NOMO-1 treated with dmso at 0.1 percent for 144 hours (cell line): ENCODE measurements at regions not wholly inside any gene's neighbourhood (a gene's known extent, or its start where the extent isn't known, plus 50 kb on each side); places are given as distances from the start of the nearest gene placed in this dataset.
"Not testable (repeated sequence)": the region's sequence is repeated elsewhere in the genome, so short reads cannot be mapped to it uniquely, and the experiment has no call there.

ENCODE experiments used
- DNase-seq: peaks from one replicate; lab custom pipeline; 2025; ENCODE audit not compliant: unreplicated experiment; lab: John Stamatoyannopoulos, UW

DNA sequence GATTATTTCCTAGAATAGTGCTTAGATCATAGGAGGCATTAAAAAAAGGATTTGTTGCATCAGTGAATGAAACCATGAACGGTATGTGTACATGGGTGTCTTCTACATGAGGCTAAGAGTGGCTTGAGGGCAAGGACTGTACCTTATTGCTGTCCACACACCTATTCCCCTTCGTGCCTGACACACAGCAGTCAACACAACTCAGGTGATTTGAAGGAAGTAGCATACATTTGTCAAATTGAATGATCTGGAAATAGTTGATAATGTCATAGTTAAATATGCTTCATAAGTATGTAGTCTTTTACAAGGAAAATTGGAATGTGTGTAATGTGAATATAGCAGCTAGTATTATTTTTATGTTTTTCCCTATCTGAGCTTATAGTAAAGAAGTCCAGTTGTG is 189.0 kb upstream of the DAB1 start:
- no peak for DNase-seq

DNA sequence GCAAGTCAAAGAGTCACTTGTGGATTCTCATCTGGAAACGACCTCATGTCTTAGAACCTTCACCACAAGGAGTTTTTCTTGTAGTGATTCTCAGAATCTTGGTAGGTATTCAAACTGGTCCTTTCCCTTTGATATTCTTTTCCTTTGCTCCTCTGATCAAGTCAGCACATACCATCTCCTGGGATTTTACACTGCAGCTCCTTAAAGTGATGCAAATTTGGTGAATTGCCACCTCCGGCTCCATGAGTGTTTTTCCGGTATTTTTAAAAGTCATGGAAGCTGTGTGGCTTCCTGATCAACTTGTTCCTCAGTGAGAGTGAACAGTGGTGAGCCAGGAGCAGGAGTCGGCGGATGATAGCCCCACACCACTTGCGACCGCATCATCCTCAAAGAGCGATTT is 182.1 kb upstream of the DAB1 start:
- DNase-seq, result no peak

DNA sequence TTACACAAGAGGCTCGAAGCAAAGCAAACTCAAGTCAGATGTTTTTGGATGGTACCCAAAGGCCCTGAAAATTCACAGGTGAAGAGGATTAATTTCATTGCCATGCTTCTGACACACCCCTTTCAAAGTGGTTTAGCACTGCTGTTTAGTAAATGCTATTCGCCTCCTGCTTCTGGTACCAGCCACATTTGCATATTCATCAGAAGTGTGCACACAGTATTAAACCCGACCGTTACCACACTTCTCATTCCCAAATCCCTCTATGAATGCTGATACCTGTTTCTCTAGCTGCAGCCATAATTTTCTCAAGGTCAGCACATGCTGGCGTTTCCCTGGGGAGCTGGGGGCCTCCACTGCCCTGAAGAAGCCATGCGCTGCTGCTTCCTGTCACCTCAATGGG is 179.8 kb upstream of the DAB1 start:
- no peak for DNase-seq

DNA sequence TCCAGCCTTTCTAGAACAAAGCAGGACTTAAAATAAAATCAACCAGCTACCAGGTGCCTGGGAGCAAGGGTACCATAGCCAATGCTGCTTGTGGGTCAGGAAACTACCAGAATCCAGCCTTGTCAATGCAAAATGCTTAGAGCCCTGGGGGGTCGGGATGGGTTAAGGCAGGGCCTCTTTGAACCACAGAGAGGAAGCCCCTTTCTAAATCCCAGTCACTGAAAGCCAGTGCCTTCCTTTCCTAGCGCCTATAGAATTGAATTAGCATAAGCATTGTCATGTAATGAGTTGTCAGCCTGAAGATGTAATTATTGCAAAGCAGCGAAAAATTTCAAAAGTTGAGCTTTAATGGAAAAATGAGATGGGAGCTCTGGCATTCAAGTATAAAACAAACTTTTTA is 176.6 kb upstream of the DAB1 start:
- no peak for DNase-seq

DNA sequence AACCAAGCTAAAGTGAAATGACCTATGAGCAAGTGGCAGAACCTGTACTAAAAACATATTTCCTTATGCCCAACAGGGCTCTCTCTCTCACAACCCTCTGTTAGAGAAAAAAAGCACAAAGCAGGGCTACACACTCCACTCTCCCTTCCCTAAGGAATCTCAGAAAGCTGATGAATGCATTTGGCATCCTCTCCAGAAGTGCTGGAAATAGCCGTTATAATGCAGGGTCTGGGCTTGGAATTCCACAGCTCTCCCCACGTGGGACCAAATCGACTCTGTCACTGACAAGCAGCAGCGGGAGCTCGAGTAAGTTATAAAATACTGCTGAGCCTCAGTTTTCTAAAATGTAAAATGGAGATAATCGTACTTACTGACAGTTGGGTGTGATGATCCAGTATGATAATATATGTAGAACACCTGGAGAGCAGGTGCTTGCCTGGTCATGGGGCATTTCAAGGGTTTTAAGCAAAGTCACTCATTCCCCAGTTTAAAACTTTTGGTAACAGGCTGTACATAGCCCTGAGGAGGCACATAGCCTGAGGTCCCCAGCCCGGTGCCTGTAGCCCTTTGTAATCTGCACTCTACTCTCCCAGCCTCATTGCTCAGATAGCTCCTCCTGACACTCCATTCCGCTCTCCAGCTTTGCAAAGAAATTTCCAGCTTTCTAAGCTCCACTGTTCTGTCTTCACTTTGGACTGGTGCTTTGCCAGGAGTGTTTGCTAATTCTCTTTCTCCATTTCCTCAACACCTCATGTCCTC is 175.6 kb upstream of the DAB1 start:
- DNase-seq, result no peak

DNA sequence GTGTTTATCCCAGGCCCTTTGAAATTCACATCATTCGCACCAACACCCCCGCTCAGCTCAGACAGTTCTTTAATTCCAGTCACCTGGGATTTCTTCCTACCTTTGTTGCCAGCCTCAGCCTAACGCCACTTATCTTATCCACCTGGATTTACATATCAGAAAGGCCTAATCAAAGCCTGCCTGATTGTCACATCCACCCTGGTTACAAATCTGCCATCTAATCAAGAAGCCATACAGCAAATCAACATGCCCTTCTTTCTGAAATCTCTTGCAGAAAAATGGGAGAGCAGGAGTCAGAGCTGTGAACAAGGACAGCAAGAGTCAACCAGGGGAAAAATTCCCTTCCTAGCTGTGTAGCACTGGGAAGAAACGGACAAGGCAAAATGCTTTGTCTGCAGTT is 173.2 kb upstream of the DAB1 start:
- DNase-seq, result no peak

DNA sequence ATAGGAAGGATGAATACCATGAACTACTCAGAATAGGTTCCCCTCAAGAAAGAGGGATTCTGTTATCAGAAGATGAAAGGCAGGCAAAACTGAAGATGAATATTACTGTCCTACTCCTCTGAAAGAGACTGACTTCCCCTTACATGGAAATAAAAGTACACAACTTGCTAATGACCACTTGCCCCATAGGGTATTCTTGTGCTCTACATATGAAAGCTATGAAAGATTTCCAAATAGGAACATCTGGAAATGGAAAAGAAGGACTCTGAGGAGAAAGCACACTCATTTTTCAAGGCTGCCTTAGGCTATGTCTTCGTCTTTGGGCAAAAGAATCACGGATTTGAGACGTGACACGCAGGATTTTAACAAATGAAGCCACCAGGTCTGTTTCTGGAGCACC is 170.1 kb upstream of the DAB1 start:
- DNase-seq, result no peak

DNA sequence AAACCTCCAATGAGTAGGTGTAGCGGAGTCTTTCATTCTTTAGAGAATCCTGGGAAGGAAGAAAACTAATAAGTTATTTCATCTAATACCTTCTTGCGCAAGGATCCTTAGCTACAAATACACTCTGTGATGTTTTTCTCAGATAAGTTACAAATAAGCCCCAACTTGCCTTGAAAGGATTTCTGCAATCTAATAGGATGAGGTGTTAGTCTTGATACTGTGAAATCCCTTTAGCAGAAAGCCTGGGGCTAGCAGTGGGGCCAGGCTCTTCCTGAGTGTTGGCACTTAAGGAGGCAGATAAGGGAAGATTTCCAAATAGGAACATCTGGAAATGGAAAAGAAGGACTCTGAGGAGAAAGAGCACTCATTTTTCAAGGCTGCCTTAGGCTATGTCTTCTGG is 168.0 kb upstream of the DAB1 start:
- DNase-seq, result no peak

DNA sequence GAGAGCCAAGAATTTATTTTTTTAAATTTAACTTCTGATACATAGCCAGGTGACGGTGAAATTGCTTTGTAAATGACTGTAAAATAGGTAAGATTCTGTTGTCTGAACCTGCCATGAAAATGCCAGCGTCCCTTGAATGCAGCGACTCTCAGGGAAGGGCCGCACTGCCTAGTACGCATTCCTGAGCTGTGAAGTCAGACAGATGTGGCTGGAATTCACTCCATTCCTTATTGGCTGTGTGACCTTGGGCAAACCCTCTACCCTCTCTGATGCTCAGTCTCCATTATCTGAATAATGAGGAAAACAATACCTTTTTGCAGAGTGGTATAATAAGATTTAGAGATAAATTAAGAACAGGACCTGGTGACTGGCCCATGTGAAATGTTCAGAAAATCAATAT is 167.1 kb upstream of the DAB1 start:
- no peak for DNase-seq

DNA sequence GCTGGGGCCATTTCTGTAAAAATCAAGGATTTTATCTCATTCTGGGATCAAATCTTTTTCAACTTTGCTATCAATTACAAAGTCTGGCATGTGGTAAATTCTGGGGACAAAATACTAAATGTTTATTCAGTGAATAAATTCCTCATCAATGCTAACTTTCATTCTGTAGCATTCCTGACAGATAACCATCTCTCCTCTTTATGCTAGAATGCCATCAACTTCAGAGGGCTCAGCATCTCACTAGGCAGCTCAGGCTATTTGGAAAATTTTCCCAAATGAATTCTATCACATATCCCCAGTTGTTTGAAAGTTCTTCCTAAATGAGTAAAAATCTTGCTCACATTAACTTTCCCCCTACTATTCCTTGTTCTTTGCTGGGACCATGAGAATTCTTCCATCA is 163.0 kb upstream of the DAB1 start:
- no peak for DNase-seq

DNA sequence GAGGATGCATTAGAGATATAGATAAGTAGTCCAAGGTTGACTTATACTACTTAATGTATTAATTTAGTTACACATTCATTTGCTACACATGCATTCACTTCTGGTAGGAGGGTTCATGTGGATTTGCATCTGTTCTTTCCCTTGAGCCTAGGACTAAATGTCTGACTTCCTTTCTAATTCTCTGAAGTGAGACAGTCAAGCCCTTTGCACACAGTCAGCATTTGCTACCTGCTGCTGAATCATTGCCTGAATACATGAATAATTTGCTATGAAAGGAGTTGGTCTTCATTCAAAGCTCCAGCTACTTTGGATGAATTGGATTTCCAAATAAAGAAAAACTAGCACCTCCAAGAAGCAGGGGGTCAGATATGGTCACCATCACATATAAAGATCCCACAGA is 154.8 kb upstream of the DAB1 start:
- DNase-seq, result no peak

DNA sequence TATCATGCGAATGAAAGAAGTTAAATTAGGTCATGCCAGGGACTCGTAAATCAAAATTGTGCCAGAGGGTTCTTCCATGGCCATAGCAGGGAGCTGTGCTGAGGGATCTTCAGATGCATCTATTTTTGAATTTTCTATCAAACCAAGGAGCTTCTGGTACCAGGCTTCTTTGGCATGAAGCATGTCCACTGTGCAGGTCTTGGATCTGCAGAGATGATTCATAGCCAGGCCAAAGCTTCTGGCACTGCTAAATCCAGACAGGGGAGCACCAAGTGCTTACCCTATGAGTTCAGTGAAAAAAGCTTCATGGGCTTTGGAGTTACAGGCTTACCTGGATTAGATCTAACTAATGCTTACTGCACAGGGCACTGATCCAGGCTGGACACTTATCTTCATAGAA is 154.2 kb upstream of the DAB1 start:
- no peak for DNase-seq

DNA sequence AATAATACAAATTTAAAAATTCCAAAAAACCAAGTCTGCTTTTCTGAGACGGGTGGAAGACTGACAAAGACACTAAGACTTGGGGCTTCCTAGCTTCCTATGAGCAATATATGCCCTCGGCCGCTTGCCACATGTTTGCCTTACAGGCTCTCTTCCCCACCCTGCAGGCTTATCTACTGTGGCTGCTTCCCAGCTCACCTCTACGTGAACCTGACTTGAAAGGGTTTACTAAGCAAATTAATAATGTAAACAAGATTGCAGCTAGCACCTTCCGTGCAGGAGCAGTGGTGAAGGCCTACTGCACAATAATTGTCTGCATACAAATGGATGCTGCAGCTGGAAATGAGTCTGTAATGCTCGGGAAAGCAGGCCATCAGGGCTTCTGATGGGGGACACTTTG is 152.9 kb upstream of the DAB1 start:
- no peak for DNase-seq

DNA sequence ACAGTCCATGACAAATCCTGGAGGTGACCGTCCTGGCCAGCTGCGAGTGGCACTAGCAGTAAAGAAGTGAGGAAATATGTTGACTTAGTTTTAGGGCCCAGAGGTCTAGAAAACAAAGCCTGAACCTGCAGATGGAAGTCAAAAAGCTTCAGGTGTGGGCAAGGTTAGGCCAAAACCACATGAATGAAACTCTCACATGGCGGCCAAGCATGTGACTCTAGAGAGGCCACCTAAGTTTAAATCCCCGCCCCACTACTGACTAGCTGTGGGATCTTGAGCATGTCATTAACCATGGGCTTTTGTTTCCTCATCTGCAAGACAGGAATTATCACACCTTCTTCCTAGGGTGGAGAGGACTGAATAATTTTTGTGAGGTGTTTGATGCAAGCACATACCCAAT is 148.2 kb upstream of the DAB1 start:
- DNase-seq, result no peak

DNA sequence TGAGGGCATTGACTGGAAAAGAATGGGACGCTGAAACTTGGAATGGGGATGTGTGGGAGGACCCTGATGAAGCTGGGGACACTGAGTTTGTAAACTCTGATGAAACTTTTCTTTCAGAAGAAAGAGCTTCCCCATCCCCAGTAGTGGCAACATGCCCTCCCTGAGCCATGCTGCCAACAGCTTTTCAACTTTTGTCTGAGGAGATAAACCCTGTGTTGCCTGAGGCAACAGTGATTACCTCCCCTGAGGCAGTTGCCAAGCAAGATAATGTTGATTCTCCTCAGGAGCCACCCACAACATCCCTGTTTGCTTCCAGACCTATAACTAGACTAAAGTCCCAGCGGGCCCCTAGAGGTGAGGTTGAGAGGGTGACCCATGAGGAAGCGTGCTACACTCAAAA is 134.2 kb upstream of the DAB1 start:
- DNase-seq, result not testable (repeated sequence)

DNA sequence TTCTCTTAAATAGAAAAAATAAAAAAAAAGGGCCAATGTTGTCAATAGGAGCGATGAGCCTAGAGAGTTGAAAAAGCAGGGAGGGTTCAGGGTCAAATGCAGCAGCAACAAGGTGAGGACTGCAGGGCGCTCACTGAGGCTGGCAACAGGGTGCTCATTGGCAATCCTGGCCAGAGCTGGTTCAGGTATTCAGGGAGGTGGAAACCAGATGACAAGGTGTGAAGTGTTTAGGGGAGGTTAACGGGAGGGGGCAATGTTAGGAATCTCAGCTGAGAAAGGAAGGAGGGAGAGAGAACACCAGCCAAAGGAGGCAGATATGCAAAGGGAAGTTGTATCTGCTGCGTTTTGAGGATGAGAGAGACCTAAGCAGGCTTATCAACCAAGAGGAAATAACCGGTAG is 129.8 kb upstream of the DAB1 start:
- DNase-seq, result no peak

DNA sequence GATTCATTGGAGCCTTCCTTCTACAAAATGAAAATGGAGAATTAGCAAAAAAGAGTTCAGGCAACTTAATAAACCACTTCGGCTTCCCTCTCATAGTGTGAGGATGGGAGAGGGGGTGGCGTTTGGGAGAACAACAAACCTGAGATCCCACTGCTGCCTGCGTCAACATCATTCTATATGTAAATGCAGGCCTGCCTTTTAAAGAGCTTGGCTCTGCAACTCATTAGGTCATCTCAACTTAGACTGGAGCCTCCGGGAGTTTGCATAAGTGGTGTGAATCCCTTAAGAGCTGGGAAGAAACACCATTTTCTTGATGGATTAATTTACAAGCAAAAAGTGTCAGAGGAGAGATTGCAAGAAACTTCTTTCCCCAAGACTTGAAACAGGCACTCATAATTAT is 127.6 kb upstream of the DAB1 start:
- DNase-seq, result no peak

DNA sequence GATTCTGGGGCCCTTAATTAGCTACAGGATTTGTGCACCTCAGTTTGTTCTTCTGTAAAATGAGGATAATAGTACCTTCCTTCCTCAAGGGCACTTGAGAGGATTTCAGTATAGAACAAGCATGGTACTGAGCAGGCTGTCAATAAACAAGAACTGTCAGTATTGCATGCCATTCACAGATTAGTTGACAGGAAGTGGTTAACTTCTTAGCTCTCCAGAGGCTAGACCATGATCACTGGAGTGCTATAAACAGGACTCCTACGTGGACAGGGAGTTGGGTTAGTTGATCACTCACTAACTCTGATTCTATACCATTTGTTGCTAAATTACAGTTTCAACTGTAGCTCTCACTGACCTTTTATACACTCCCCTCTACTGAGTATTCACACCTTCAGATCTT is 126.2 kb upstream of the DAB1 start:
- DNase-seq, result no peak

DNA sequence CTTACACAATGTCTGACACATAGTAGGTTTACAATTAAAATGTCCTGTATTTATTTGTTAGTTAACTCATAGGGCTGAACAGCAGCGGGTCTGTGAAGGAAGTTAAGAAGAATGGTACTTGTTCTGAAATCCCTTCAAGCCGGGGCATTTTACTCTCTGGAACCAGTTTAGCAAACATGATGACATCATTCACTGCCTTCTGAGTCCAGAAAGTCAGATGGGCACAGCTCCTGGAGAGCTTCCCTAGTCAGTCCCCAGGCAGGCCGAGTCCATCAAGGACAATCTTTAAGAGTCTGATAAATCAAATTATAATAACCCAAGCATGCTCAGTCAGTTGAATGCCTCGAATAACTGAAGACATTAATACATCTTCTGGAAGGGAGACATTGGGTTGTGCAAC is 125.4 kb upstream of the DAB1 start:
- DNase-seq, result no peak

DNA sequence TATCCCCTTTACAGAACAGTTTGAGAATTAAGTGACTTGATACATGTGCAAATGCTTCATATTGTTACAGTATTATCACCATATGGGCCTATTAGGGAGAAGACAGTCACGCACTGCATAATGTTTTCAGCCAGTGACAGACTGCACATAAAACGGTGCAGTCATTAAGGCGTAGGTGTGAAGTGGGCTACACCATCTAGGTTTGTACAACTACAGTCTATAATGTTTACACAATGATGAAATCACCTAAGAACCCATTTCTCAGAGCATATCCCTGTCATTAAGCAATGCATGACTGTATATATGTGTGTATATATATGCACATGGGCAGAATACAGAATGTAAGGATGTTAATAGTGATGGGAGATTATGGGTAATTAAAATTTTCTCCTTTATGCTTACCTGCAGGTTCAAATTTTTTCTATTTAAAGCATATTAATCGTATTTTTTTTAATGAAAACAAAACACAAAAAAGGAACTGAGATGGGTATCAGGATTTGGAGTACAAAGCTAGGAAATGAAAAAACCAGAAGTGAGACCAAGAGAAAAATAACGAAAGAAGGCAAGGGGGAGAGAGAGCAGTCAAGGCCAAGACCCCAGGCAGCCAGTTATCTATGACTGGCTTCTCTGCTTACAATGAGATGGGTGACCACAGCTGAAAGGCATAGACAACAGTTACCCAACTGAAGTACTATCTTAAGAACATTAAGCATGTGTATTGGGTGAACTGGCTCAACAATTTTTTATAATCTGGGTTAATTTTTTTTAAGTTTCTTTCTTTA is 122.9 kb upstream of the DAB1 start:
- DNase-seq, result no peak

DNA sequence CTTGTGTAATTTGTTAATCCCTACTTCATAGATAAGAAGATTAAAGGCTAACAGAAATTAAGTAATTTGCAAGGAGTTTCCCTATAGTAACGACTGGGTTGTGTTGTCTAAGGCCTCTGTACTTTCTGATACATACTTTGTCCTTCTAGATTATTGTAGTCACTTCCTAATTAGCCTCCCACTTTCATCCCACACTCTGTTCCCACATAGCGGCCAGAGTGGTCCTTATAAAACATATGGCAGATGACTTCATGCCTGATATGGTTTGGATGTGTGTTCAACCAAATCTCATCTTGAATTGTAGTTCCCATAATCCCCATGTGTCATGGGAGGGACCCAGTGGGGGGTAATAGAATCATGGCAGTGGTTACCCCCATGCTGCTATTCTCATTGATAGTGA is 120.5 kb upstream of the DAB1 start:
- no peak for DNase-seq

DNA sequence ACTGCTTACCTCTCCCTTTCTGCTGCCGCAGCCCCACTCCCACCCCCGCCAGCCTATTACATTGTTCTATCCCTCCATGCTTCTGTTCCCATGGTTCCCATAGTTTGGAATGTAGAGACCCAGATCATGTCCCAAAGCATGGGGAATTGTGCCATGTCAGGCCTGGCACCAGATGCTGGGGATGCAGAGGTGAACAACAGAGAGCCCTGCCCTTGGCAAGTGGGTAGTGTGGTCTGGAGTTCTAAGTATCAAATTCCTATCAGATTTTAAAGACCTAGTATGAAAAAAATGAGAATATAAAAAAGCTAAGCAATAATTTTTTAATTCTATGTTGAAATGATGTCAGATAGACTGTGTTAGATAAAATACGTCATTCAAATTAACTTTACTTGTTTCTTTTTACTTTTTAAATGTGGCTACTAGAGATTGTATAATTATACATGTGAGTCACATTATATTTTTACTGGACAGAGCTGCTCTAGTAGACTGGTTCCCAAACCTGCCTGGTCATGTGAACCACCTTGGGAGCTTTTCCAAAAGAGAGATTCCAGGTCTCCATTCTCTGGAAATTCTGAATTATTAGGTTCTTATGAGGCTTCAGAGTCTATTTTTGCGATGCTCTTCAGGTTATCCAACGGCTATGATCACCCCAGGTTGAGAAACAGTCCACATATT is 113.0 kb upstream of the DAB1 start:
- DNase-seq, result no peak
